ENCODE measurements at regions not wholly inside any gene's neighbourhood (a gene's known extent, or its start where the extent isn't known, plus 50 kb on each side); places are given as distances from the start of the nearest gene placed in this dataset.
"Not testable (repeated sequence)": the region's sequence is repeated elsewhere in the genome, so short reads cannot be mapped to it uniquely, and the experiment has no call there.

DNA sequence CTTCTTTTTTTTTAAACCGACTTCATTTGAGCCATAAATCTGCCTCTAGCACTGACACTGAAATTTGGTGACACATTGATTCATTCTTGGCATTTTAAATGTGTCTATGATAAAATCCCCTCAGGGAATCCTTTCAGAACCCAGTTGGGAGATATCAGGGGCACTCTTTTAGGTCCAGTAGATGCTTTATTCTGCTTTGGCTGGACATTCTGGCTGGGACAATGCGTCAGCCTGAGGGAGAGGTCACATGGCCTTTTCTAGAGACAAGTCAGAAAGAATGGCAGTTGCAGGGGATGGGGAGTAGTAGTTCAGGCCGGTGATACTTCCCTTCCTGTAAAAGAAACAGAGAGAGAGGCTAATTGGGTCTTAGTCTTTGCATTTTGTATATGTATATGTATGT, 63.1 kb downstream of the TRIM43 start:
- not testable (repeated sequence) for DNase-seq

DNA sequence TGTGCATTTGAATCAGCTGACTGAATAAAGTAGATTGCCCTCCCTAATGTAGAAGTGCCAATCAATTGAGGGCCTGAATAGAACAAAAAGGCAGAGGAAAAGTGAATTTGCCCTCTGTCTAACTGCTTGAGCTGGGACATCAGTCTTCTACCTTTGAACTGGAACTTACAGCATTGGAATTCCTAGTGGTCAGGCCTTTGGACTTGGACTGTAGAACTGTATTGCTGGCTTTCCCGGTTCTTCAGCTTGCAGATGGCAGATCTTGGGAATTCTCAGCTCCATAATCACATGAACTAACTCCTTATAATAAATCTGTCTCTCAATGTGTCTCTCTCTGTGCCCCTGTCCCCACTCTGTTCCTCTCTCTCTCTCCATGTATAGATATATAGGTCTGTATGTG, 64.8 kb downstream of the TRIM43 start:
- not testable (repeated sequence) for DNase-seq

DNA sequence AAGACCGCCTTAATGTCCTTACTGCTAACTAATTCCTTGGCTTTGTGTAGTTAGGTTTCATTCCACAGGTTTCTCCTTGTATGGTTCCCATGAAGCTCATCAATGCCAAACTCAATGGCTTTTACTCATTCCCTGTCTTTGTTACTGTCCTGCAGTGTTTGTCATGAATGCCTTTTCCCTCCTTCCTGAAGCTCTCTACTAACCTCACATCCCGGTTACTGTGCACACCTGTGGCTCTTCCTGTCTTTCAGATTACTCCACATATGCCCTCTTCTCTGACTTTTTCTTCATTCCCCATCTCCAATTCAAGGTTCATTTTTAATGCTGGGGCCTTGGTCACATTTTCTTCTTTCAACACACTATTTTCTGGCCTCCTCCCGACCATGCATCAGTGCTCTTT, 66.1 kb downstream of the TRIM43 start:
- DNase-seq: not testable (repeated sequence)

DNA sequence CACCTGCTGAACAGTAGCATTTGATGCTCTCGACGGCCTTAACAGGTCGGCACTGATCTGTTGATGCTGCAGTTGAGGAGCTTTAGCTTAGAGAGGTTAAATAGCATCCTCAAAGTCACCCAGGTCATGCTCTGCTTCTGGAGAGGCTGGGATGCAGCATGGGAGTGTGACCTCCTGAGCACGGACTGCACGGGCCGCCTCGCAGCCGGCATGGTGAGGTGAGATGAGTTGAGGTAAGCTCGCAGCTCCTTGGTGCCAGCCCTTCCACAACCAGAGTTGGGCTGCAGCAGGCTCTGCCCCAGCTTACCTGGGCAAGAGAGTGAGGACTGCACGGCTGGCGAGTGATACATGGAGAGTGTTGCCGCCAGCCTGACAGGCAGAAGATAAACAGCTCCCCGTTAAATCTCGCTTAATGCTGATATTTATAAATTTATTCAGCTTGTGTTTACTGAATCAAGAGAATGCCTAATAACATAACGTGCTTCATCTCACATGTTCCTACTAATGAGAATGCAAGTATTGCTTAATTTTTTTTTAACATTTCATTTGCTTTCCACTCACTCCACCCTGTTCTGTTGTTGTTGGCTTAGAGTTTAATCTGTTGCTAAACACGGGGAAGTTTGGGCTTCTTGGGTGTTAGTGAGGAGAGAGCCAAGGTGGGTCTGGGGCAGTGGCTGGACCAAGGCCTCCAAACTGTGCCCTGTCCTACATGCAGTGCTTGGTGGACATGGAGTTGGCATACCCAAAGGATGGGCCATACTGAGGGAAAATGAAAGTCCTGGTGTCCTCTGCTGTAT, 69.2 kb downstream of the TRIM43 start:
- not testable (repeated sequence) for DNase-seq

DNA sequence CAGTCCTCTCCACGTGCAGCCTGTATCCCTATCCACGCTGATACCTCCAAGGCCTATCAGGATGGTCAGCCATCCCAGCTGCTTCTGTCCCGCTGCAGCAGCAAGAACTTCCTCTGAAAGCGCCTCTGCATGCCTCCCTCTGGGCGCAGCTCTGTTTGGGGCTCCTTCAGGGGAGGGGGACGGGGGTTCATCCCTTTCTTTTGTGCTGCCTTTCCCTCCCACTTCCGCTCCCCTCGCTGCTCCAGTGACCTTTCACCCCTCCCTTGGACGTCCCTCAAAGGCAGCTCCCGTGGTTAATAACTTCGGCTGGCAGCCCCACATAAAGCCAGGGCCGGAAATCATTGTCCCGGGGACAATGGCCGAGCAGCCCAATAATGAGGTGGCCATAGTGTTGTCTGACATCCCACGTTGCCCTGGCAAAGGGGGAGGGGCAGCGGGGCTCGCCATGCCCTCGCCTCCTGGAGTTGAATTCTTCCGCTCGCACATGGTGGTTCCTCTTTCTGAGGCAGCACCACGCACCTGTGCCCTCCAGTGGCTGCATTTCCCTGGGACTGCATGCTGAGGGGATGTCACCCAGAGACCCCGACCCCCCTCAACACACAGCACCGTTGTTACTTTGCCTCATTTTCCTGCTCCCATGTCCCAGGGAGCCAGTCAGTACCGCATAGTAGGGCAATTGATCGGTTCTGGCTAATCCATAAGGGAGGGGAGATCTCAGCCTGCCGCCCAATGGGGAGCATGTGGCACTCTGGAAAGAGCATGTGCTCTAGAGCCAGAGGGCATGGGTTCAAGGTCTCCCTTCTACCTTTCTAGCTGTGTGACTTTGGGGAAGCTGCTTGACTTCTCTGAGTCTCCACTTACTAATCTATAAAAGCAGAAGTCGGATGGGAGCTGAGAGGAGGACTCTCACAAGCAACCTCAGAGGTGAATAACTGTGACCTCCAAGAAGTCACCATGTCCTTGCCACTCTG, 72.0 kb downstream of the TRIM43 start:
- DNase-seq: not testable (repeated sequence)

DNA sequence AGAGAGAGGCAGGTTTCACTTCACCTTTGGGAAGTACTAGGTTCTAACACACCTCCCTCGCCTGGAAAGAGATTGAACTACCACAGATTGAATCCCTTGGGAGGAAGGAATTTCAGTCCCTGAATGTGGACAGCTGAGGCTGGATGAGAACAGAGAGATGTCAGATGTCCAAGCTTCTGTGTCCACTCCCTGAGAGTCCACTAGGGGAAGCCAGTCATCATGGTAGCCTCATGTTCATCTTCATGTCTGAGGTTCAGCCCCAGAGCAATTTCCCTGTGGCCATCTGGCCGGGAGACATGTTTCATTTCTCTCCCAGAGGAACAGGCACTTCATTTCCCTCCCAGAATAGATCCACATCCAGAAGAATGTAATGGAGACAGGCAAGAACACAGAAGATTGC, 74.8 kb downstream of the TRIM43 start:
- not testable (repeated sequence) for DNase-seq

DNA sequence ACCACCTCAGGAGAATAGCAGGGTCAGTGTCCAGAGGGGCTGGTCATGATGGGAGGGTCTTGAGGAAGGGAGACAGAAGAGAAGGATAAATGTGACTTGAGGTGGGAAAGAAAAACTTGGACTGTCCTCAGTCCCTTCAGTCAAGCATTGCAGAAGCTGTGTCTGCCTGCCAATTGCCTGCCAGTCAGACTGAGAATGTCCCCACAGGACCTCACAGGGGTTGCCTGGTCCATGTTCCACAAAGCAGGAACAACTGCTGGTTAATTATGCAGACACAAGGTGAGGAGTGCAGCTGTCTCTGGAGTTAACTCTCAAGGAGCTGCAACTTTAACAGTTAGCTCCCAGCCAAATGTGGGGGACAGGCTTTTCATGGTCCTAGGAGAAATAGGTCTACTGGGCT, 75.7 kb downstream of the TRIM43 start:
- no peak for DNase-seq

DNA sequence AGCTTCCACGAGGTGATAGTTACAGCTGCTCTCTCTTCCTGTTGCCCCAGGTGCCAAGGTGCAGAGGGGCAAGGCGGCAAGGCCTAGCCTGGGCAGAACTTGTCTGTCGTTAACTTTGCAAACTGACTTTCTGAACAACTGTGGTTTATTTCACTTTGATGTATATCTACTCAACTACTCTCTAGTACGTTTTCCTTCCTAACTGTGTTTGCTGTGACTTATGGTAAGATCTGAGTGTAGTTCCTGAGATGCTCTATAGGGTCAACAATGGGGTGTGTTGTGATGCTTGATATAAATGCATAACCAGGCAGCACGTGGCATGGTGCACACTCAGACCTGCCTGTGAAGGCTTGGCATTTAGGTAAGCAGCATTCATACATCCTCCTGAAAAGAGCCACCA, 77.1 kb downstream of the TRIM43 start:
- DNase-seq: not testable (repeated sequence)

DNA sequence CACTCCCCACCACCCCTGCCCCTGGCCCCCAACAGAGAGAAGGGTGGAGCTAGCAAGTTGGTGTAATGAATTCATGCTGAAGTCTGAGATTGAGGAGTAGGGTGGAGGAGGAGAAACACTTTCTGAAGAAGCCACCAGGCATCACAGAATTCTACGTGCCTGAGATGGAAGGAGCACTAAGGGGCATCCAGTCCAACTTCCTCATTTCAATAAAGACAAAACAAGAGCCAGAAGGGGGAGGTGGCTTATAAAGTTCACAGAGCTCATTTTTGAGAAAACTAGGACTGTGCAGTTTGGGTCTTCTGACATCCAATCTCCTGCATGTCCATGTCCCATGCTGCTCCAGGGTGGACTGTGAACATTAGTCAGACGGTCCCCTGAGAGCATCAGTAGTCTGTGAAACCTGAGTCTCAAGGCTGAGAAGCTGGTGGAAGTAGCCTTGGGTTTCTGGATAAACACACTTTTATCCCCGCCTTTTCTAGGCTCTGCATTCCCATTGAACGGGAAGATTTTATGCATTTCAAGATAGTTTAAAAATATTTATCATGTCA, 77.7 kb downstream of the TRIM43 start:
- no peak for DNase-seq

DNA sequence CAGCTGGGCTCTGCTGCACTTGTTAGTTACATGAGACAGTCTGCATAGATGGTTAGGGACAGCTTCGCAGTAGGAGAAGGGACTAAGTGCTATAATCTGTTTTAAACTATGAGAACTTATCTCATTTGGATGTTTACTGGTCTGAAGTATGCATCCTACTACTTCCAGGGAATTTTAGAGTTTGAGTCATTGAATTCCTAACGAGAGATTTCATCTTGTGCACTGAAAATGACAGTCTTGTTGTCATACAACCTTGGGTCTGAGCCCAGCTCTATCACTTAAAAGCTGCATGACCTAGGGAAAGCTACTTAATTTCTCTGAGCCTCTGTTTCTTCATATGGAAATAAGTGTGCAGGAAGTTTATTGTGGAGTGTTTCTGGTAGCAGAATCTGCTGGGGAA, 78.4 kb downstream of the TRIM43 start:
- DNase-seq: no peak

DNA sequence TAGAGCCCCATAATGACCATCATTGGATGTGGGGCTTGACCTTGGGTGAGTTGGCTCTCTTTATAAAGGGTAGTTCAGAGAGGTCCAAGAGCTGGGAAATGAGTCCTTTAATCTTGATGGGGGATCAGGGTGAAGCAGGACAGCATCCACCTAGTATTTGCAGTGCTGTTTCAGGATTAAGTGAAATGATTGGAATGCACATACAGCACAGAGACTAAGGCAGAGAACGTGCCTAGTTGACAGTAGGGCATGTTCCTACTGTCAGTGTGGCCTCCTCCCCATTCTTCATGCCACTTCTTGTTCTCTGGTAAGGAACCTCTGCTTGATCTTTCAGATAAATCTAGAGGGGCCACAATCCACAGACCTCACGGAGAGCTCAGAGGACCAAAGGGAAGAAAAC, 78.9 kb downstream of the TRIM43 start:
- DNase-seq: no peak

DNA sequence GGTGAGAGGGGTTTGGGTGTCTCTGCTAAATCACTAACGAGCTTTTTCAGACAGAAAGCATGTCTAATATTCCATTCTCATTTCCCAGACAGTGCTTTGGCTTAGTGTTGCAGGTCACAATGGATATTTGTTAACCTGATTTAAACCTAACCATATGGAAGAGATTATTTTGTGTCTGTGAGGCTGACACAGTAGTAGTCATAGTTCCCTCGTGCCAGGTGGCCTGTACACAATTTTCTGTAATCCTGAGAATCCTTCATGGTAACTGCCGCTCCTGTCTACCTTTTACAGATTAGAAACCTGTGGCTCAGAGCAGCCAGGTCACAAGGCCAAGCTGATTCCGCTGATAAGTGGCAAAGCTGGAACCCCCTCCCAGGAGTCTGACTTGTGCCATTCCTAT, 79.4 kb downstream of the TRIM43 start:
- DNase-seq: not testable (repeated sequence)

DNA sequence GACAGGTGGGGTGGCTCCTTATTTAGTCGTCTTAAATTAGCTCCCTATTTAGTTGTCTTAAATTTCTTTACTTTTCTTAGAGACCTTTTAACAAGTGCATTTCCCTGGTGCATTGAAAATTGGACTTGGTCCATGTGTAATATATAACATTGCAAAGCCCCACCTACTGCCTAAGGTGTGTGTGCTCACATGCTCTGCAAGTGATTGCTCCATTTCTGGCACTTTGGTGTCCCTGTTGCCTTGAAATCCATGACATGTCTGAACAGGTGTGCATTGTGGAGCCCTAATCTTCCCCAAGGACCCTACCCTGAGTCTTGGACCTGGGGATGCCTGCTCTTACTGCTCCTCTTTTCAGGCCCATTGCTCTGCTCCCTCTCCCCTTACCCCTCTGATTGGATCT, 80.2 kb downstream of the TRIM43 start:
- DNase-seq: not testable (repeated sequence)

DNA sequence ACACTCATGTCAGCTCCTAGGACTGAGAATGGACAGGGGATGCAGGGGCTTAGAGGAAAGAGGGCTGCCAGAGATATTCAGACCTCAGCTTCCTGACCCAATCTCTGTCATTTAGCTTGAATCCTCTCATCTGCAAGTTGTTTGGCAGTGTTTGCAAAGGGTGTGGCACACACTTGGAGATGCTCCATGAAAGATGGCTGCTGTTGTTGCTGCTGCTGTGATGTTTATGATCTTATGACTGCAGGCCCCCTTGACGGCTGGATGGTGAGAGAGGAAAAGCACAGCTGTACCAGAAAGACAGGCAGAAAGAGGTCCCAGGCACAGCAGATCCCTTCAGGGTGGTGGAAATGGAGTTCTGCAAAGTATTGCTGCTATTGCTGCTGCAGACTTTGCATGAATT, 80.7 kb downstream of the TRIM43 start:
- not testable (repeated sequence) for DNase-seq

DNA sequence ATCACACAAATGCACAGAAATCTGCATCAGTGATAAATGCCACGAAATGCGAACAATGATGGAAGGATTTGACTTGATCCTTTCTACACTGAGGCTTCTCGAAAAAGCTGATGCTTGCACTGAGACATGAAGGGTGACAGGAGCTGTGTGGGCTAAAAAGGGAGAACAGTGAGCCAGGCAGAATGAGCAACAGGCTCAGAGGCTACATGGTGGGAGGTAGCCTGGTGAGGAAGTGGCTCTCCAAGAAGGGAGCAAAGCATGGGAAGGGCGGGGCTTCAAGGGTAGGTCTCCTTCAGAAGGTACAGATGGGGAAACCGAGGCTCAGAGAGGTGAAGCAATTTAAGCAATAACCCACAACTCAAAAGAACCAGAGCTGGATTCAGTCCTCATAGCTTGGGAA, 82.4 kb downstream of the TRIM43 start:
- no peak for DNase-seq

DNA sequence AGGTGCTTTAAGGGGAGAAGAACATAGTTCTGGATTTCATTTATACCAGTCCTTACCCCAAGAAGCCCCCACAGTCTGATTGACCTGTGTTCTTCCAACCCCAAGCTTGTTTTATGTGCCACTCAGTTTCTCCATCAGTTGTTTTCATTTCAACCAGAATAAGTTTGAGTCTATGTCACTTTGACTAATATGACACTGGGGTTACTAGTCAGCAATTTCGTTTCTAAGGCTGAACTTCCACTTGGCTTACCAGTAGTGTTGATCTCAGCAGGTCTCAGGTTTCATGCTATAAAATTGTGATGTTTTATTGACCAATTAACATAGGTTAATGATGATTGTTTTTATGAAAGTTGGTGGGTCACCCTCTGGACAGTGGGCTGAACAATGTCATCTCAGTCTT, 84.8 kb downstream of the TRIM43 start:
- DNase-seq: not testable (repeated sequence)

DNA sequence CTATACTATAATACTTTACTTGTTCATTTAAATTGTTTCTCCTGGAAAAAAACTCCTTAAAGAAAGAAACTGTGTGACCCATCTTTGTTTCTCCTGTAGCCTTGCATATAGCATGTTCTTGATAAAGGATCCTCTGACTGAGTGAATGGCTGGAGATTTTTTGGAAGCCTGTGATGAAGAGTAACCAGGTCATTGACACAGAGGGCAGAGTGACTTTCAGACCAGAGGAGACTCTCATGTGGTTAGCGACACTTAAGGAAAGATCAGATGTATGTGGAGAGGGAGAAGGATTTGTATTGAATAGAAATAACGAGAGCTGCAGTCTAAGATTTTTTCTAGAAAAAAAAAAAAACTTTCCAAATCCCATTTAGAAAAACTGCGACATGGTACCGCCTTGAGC, 85.5 kb downstream of the TRIM43 start:
- DNase-seq: no peak

DNA sequence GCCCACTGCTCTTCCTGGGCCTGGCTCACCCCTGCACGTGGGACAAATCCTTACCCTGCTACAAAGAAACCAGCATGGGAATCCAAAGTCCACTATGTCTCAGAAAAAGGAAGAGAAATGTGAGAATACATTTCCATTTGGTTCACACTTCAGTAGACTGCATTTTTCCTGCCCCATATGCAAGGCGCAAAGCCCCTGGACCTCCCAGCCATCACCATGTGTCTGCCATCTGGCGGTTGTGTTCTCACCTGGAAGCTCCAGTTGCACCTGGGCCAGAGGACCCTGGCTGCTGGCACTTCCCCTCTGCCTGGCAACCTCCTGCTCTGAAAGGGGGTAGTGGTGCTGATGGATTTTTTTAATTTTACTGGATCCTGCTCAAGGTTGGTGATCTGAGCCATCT, 86.0 kb downstream of the TRIM43 start:
- DNase-seq: not testable (repeated sequence)

DNA sequence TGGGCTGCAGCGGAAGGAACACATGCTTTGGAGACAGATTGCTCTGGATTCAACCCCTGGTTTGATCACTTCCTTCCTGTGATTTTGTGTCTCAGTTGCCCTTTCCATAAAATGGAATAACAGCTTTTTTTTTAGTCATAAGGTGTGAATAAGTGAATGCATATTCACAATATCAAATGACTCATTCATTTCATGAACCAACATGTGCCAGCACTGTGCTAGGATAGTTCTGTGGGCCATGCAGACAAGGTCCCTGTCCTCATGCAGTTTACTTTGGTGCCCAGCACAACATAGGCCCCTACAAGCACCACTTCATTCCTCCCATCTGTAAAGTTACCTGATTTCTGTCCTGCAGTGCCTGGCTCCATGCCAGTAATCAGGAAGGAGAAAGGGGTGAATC, 89.4 kb downstream of the TRIM43 start:
- DNase-seq: not testable (repeated sequence)

DNA sequence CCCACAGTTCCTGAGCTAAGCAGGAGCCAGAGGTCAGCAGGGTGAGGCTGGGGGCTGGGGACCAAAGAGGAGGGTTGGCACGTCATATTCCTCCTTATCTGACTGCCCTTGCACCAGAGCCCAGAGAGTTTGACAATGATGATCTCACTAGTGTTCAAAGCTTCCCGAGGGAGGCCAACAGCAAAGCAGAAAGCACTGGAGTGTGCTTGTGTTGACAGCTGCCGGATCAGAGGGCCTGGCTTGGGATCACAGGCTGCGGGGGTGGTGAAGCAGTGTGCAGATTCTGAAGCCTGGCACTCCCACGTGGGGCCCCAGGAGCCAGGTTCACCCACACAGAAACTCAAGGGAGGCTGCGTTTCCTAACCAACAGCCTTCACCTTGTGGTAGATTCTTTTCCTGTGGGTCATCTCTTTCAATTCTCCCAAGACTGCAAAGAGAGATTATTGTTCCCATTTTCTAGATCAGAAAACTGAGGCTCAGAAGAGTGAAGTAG, 89.8 kb downstream of the TRIM43 start:
- not testable (repeated sequence) for DNase-seq

DNA sequence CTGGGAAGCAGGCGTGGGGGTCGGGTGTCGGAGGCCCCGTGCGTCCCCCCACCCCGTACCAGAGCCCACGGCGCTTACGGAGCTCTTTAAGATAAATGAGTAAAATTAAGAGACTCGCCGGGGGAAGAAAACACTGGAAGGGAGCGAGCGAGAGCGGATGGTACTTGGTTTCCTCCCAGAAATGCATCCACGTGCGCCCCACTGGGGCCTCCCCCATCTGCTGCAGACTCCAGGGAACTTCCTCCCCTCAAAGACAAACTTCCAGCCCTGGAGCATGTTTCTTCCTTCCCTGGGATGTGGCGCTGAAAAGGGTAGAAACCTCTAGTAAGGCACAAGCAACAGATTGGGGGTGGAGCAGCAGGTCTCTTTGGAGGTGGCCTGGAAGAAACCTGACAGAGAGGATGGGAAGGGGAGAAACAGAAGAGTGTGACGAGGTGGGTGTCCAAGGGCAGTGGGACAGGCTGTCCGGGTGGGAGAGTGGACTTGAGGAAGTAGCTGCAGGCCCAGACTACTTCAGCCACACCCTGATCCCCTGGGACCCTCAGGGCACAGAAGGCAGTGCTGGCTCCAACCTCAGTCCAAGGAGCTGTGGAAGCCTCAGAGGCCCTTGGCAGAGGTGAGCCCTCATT, 91.2 kb downstream of the TRIM43 start:
- DNase-seq: not testable (repeated sequence)

DNA sequence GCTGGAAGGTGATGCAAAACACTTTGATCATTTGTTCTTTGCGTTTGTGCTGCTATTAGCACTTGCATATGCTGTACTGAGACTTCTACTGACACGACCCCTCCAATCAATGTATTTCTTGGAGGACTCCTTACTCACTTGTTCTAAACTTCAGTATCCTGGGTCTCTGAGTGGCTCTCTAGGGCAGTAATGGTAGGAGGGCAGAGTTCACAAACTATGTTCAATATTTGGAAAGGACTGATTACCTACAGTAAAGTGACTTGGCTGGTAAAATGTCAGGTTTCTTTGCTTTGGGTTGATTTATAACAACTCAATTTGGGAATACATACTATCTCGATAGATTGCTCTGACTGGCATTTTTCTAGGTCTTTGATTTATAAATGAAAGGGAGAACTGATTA, 93.7 kb downstream of the TRIM43 start:
- no peak for DNase-seq
